ENCODE measurements at regions not wholly inside any gene's neighbourhood (a gene's known extent, or its start where the extent isn't known, plus 50 kb on each side); places are given as distances from the start of the nearest gene placed in this dataset.

DNA sequence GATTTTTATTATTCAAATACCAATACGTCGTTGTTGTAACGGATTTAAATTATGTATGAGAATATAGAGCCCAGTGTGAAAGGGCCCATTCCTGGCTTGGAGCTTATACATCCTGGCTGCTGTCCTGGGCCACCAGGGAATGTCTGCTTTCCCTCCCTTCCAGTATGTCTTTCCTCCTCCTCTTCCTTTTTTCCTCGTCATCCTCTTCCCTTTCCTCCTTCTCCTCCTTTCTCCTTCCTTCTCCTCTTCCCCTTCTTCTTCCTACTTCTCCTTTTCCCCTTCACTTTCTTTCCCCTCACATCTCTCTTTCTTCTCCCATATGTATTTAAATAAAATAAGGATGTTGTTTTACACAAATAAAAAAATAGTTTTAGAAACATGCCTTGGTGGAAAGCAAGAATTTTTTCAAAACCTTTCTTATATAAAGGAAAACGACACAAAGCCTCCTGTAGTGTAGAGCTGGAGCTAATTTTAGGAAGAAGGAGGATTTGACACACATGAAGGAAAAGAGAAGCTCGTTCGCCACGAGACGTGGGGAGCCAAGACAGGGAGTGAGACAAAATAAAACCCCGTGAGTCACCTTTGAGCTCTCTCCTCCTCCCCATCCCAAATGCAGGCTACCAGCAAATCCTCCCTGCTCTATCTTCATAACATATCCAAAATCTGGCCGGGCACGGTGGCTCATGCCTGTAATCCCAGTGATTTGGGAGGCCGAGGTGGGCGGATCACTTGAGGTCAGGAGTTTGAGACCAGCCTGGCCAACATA is 301.1 kb upstream of the LYZL1 start:
- TF ChIP-seq, protein P1, sequence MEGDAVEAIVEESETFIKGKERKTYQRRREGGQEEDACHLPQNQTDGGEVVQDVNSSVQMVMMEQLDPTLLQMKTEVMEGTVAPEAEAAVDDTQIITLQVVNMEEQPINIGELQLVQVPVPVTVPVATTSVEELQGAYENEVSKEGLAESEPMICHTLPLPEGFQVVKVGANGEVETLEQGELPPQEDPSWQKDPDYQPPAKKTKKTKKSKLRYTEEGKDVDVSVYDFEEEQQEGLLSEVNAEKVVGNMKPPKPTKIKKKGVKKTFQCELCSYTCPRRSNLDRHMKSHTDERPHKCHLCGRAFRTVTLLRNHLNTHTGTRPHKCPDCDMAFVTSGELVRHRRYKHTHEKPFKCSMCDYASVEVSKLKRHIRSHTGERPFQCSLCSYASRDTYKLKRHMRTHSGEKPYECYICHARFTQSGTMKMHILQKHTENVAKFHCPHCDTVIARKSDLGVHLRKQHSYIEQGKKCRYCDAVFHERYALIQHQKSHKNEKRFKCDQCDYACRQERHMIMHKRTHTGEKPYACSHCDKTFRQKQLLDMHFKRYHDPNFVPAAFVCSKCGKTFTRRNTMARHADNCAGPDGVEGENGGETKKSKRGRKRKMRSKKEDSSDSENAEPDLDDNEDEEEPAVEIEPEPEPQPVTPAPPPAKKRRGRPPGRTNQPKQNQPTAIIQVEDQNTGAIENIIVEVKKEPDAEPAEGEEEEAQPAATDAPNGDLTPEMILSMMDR (IDR thresholded peaks at IDR 0.05), result no peak
- TF ChIP-seq POLR2A (IDR thresholded peaks at IDR 0.05), result no peak
